Loucy (cell line): ENCODE measurements at regions not wholly inside any gene's neighbourhood (a gene's known extent, or its start where the extent isn't known, plus 50 kb on each side); places are given as distances from the start of the nearest gene placed in this dataset.

Experiments used
- H2AFZ ChIP-seq: fragments of 200-600 bp; sonication (generic); 2 replicates; pipeline ENCODE4 v1.6.0; 2016; ENCODE audit warnings: antibody characterized with exemption, mild to moderate bottlenecking, low read length, moderate library complexity
- H3F3A ChIP-seq: fragments of 200-600 bp; 2 replicates; pipeline ENCODE4 v1.6.0; 2016; ENCODE audit warnings: antibody characterized with exemption, low read depth, mild to moderate bottlenecking
- H3K27me3 ChIP-seq: fragments of 200-600 bp; sonication (generic); 2 replicates; pipeline ENCODE4 v1.6.1; 2014; ENCODE audit warnings: low read length, mild to moderate bottlenecking; ENCODE audit not compliant: insufficient read depth, poor library complexity, severe bottlenecking
- H3K36me3 ChIP-seq: fragments of 200-600 bp; sonication (generic); 2 replicates; pipeline ENCODE4 v1.6.1; 2016; ENCODE audit warnings: low read length; ENCODE audit not compliant: insufficient read depth
- H3K4me1 ChIP-seq: fragments of 200-600 bp; sonication (generic); 2 replicates; pipeline ENCODE4 v1.5.1; 2014; ENCODE audit warnings: low read length, mild to moderate bottlenecking; ENCODE audit not compliant: insufficient read depth, poor library complexity, severe bottlenecking
- H3K4me2 ChIP-seq: fragments of 200-600 bp; sonication (generic); 2 replicates; pipeline ENCODE4 v1.6.0; 2014; ENCODE audit warnings: antibody characterized with exemption, low read length, low read depth, mild to moderate bottlenecking; ENCODE audit not compliant: poor library complexity, severe bottlenecking
- H3K4me3 ChIP-seq: fragments of 200-600 bp; sonication (generic); 2 replicates; pipeline ENCODE4 v1.5.1; 2014; ENCODE audit warnings: low read length, mild to moderate bottlenecking, mixed read lengths; ENCODE audit not compliant: poor library complexity, severe bottlenecking
- H3K79me2 ChIP-seq: fragments of 200-600 bp; sonication (generic); 2 replicates; pipeline ENCODE4 v1.6.1; 2014; ENCODE audit warnings: low read length; ENCODE audit not compliant: insufficient read depth
- H3K9ac ChIP-seq: fragments of 200-600 bp; sonication (generic); 2 replicates; pipeline ENCODE4 v1.6.0; 2014; ENCODE audit warnings: mild to moderate bottlenecking, low read depth, low read length, moderate library complexity; ENCODE audit not compliant: poor library complexity, severe bottlenecking
- H3K9me2 ChIP-seq: fragments of 200-600 bp; sonication (generic); replicated peaks from 2 replicates; pipeline ENCODE4 v1.6.1; 2016; ENCODE audit warnings: low read depth, low read length, mixed read lengths
- H3K9me3 ChIP-seq: fragments of 200-600 bp; sonication (generic); 2 replicates; pipeline ENCODE4 v1.6.1; 2014; ENCODE audit warnings: mild to moderate bottlenecking, antibody characterized with exemption, low read length, low read depth; ENCODE audit not compliant: insufficient read depth
- H4K20me1 ChIP-seq: fragments of 200-600 bp; sonication (generic); 2 replicates; pipeline ENCODE4 v1.6.0; 2014; ENCODE audit warnings: antibody characterized with exemption, low read length, mild to moderate bottlenecking; ENCODE audit not compliant: insufficient read depth, poor library complexity, severe bottlenecking
- EZH2phosphoT487 ChIP-seq: fragments of 200-600 bp; IDR thresholded peaks from 2 replicates; pipeline ENCODE4 v1.6.1; 2018; ENCODE audit warnings: antibody characterized with exemption, mild to moderate bottlenecking, moderate library complexity, borderline replicate concordance
- TF ChIP-seq, protein P1 (sequence below): fragments of 200-600 bp; sonication (generic); conservative IDR thresholded peaks from 2 replicates; pipeline ENCODE4 v1.5.1; 2014; ENCODE audit warnings: mild to moderate bottlenecking, antibody characterized with exemption, low read length

DNA sequence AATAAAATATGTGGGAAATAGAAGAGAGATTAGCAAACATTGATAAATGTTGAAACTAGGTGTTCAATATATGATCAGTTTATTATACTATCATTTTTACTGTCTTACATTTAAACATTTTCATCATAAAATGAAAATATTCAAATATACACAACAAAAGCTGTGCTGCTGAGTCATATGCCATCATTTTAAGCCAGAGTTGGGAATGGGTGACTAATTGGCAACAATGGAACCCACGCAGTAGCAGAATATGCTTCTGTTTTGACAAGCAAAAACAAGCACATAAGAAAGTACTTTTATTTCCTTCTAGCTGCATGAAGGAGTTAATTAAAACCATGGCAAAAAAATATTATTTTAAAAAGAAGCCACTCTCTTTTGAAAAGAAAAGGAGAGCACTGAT is 340.0 kb upstream of the EDIL3 start:
- H3K27me3 ChIP-seq, result no peaks in the 10 kb centered on the region

DNA sequence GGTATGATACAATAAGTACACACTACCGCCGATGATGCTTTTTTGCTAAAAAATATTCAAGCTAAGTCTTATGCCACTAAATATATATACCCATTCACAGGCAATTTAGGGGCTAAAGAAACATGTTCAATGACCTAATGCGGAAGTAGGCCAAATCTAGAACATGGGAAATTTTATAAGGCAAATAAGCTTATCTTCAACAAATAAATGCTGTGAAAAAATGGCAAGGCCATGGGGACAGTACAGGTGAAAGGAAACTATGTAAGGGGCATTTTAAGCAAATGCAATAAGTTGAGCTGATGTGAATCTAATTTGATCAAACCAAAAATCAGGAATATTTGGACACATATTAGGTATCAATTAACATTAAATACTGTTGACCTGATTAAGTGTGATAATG is 339.5 kb upstream of the EDIL3 start:
- no peaks in the 10 kb centered on the region for H3K9me3 ChIP-seq
- no peak overlapping the region for H3K9ac ChIP-seq
- H3F3A ChIP-seq, result no peaks in the 10 kb centered on the region
- no peaks in the 10 kb centered on the region for H3K27me3 ChIP-seq
- H2AFZ ChIP-seq, result no peak overlapping the region
- H3K9me2 ChIP-seq, result no peaks in the 10 kb centered on the region
- H3K4me3 ChIP-seq, result no peak overlapping the region
- H3K79me2 ChIP-seq, result no peaks in the 10 kb centered on the region
- no peaks in the 10 kb centered on the region for H3K4me1 ChIP-seq
- TF ChIP-seq, protein P1, sequence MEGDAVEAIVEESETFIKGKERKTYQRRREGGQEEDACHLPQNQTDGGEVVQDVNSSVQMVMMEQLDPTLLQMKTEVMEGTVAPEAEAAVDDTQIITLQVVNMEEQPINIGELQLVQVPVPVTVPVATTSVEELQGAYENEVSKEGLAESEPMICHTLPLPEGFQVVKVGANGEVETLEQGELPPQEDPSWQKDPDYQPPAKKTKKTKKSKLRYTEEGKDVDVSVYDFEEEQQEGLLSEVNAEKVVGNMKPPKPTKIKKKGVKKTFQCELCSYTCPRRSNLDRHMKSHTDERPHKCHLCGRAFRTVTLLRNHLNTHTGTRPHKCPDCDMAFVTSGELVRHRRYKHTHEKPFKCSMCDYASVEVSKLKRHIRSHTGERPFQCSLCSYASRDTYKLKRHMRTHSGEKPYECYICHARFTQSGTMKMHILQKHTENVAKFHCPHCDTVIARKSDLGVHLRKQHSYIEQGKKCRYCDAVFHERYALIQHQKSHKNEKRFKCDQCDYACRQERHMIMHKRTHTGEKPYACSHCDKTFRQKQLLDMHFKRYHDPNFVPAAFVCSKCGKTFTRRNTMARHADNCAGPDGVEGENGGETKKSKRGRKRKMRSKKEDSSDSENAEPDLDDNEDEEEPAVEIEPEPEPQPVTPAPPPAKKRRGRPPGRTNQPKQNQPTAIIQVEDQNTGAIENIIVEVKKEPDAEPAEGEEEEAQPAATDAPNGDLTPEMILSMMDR, result no peak
- TF ChIP-seq EZH2phosphoT487, result no peak
- no peaks in the 10 kb centered on the region for H3K36me3 ChIP-seq
- H3K4me2 ChIP-seq, result no peak overlapping the region
- no peaks in the 10 kb centered on the region for H4K20me1 ChIP-seq

More for the DNA sequence above, 340.0 kb upstream of the EDIL3 start:
- H4K20me1 ChIP-seq, result no peaks in the 10 kb centered on the region
- H3K9me3 ChIP-seq, result no peaks in the 10 kb centered on the region
- H2AFZ ChIP-seq, result no peak overlapping the region
- H3K4me3 ChIP-seq, result no peak overlapping the region
- H3K4me2 ChIP-seq, result no peak overlapping the region
- no peaks in the 10 kb centered on the region for H3K9me2 ChIP-seq
- H3K36me3 ChIP-seq, result no peaks in the 10 kb centered on the region
- H3F3A ChIP-seq, result no peaks in the 10 kb centered on the region
- no peak overlapping the region for H3K9ac ChIP-seq
- TF ChIP-seq, protein P1, result no peak
- TF ChIP-seq EZH2phosphoT487, result no peak
- H3K4me1 ChIP-seq, result no peaks in the 10 kb centered on the region
- H3K79me2 ChIP-seq, result no peaks in the 10 kb centered on the region

DNA sequence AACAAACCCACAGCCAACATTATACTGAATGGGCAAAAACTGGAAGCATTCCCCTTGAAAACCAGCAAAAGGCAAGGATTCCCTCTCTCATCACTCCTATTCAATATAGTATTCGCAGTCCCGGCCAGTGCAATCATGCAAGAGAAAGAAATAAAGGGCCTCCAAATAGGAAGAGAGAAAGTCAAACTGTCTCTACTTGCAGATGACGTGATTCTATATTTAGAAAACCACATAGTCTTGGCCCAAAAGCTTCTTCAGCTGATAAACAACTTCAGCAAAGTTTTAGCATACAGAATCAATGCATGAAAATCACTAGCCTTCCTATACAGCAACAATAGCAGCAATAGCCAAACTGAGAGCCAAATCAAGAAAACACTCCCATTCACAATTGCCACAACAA is 333.7 kb upstream of the EDIL3 start:
- no peak for TF ChIP-seq EZH2phosphoT487
- TF ChIP-seq, protein P1, result no peak
- Histone ChIP-seq H3K9ac (no peak overlapping the region), H4K20me1 (no peaks in the 10 kb centered on the region), H2AFZ (no peak overlapping the region), H3K4me1 (no peaks in the 10 kb centered on the region), H3K27me3 (no peaks in the 10 kb centered on the region), H3K9me2 (no peaks in the 10 kb centered on the region), H3K79me2 (no peaks in the 10 kb centered on the region), H3F3A (no peaks in the 10 kb centered on the region), H3K4me3 (no peak overlapping the region), H3K4me2 (no peak overlapping the region), H3K9me3 (no peaks in the 10 kb centered on the region), H3K36me3 (no peaks in the 10 kb centered on the region)
